Trophoblast cell (in vitro differentiated cells and primary cell): ENCODE measurements at regions not wholly inside any gene's neighbourhood (a gene's known extent, or its start where the extent isn't known, plus 50 kb on each side); places are given as distances from the start of the nearest gene placed in this dataset.
A peak's percentile ranks its signal among the peaks of the same experiment; 100 is the strongest.
"Not testable (repeated sequence)": the region's sequence is repeated elsewhere in the genome, so short reads cannot be mapped to it uniquely, and the experiment has no call there.

Experiments used
- DNase-seq, 2 donors: peaks; one replicate each; pipeline ENCODE4 v3.0.0-alpha.2; 2016
- H2AFZ ChIP-seq: 2 replicates; pipeline ENCODE4 v1.6.1; 2013; ENCODE audit warnings: low read length, moderate library complexity, mild to moderate bottlenecking; ENCODE audit not compliant: insufficient read depth, poor library complexity
- H2AK5ac ChIP-seq: 2 replicates; pipeline ENCODE4 v1.6.1; 2013; ENCODE audit warnings: mild to moderate bottlenecking, low read length
- H2BK120ac ChIP-seq: 2 replicates; pipeline ENCODE4 v1.6.1; 2013; ENCODE audit warnings: low read length, mild to moderate bottlenecking, moderate library complexity; ENCODE audit not compliant: insufficient read depth, poor library complexity
- H2BK12ac ChIP-seq: 2 replicates; pipeline ENCODE4 v1.6.1; 2013; ENCODE audit warnings: mild to moderate bottlenecking, low read length, moderate library complexity
- H2BK5ac ChIP-seq: 2 replicates; pipeline ENCODE4 v1.6.1; 2013; ENCODE audit warnings: low read length, low read depth, moderate library complexity, mild to moderate bottlenecking; ENCODE audit not compliant: poor library complexity
- H3K14ac ChIP-seq: 2 replicates; pipeline ENCODE4 v1.6.1; 2013; ENCODE audit warnings: mild to moderate bottlenecking, low read length
- H3K18ac ChIP-seq: 2 replicates; pipeline ENCODE4 v1.6.1; 2013; ENCODE audit warnings: mild to moderate bottlenecking, low read length
- H3K23ac ChIP-seq: 2 replicates; pipeline ENCODE4 v1.6.1; 2013; ENCODE audit warnings: low read length
- H3K27ac ChIP-seq: 2 replicates; pipeline ENCODE4 v1.5.1; 2013; ENCODE audit warnings: low read depth, mild to moderate bottlenecking, inconsistent platforms, low read length, moderate library complexity
- H3K27me3 ChIP-seq: 2 replicates; pipeline ENCODE4 v1.6.1; 2013; ENCODE audit warnings: inconsistent platforms, mild to moderate bottlenecking, low read length, moderate library complexity; ENCODE audit not compliant: insufficient read depth
- H3K36me3 ChIP-seq, 2 experiments: 1 replicate in 1 of 2; 2 replicates in 1 of 2; pipeline ENCODE4 v1.6.1; 2013; ENCODE audit warnings: low read length in 2 of 2, mild to moderate bottlenecking in 2 of 2, moderate library complexity in 1 of 2; ENCODE audit not compliant: insufficient read depth in 2 of 2, control insufficient read depth in 1 of 2
- H3K4ac ChIP-seq: 2 replicates; pipeline ENCODE4 v1.6.1; 2013; ENCODE audit warnings: low read depth, mild to moderate bottlenecking, low read length, moderate library complexity
- H3K4me1 ChIP-seq, 2 experiments: 1 replicate in 1 of 2; 2 replicates in 1 of 2; pipeline ENCODE4 v1.6.1; 2013; ENCODE audit warnings: low read length in 2 of 2, mild to moderate bottlenecking in 2 of 2, moderate library complexity in 1 of 2; ENCODE audit not compliant: insufficient read depth in 2 of 2, control insufficient read depth in 1 of 2
- H3K4me2 ChIP-seq: 2 replicates; pipeline ENCODE4 v1.6.1; 2013; ENCODE audit warnings: inconsistent platforms, mild to moderate bottlenecking, low read length, moderate library complexity
- H3K4me3 ChIP-seq: 2 replicates; pipeline ENCODE4 v1.5.1; 2013; ENCODE audit warnings: mild to moderate bottlenecking, low read depth, low read length, inconsistent platforms
- H3K79me1 ChIP-seq: one replicate; pipeline ENCODE4 v1.6.1; 2013; ENCODE audit warnings: low read length
- H3K79me2 ChIP-seq: 2 replicates; pipeline ENCODE4 v1.6.1; 2013; ENCODE audit warnings: low read length, mild to moderate bottlenecking; ENCODE audit not compliant: control insufficient read depth, insufficient read depth, poor library complexity
- H3K9ac ChIP-seq: 2 replicates; pipeline ENCODE4 v1.6.1; 2013; ENCODE audit warnings: mild to moderate bottlenecking, low read length
- H3K9me3 ChIP-seq: 2 replicates; pipeline ENCODE4 v1.6.1; 2013; ENCODE audit warnings: low read depth, mild to moderate bottlenecking, control low read depth, inconsistent platforms, low read length; ENCODE audit not compliant: insufficient read depth
- H4K12ac ChIP-seq: 2 replicates; pipeline ENCODE4 v1.6.1; 2013; ENCODE audit warnings: low read depth, mild to moderate bottlenecking, low read length, moderate library complexity
- H4K8ac ChIP-seq: 2 replicates; pipeline ENCODE4 v1.6.1; 2013; ENCODE audit warnings: low read depth, mild to moderate bottlenecking, low read length, moderate library complexity
- H4K91ac ChIP-seq: one replicate; pipeline ENCODE4 v1.6.1; 2013; ENCODE audit warnings: low read depth, mild to moderate bottlenecking, low read length, moderate library complexity
- WGBS: extraction: QIAGEN DNeasy Blood & Tissue Kit; methylation state at CpG from one replicate; pipeline ENCODE4 v1.1.7; 2013; ENCODE audit warnings: missing lambda C conversion rate; ENCODE audit not compliant: insufficient read length, insufficient coverage; ENCODE audit errors: extremely low coverage; 5-methylcytosine and 5-hydroxymethylcytosine counted together

- WGBS, result no CpG with 5 or more reads among the region's 2 CpGs
- H3K79me2 ChIP-seq, result no peaks in the 10 kb centered on the region
- H3K14ac ChIP-seq, result no peak overlapping the region
These were observed 175.5 kb downstream of the ANXA1 start for GRCh38 chr9:73327149-73327548.

GRCh38 chr9:73337182-73337581 is 185.5 kb downstream of the ANXA1 start:
- not testable (repeated sequence) for H3K14ac ChIP-seq, H3K27me3 ChIP-seq, H3K18ac ChIP-seq, H3K79me1 ChIP-seq, H4K12ac ChIP-seq, H3K79me2 ChIP-seq, H3K9me3 ChIP-seq, H2BK120ac ChIP-seq, H3K9ac ChIP-seq, H3K4ac ChIP-seq, H3K4me3 ChIP-seq, DNase-seq, H4K91ac ChIP-seq, H3K36me3 ChIP-seq, H2BK12ac ChIP-seq, H3K4me2 ChIP-seq, H3K27ac ChIP-seq, H2AK5ac ChIP-seq, H2AFZ ChIP-seq, H3K23ac ChIP-seq, H3K4me1 ChIP-seq, H4K8ac ChIP-seq, H2BK5ac ChIP-seq
- no CpG with 5 or more reads among the region's 2 CpGs for WGBS

More at GRCh38 chr9:73327149-73327548, 175.5 kb downstream of the ANXA1 start:
- Histone ChIP-seq H2BK5ac (no peak overlapping the region), H3K79me1 (no peaks in the 10 kb centered on the region), H3K4me1 (no peaks in the 10 kb centered on the region), H2BK12ac (no peak overlapping the region), H3K27ac (no peak overlapping the region), H2AK5ac (no peak overlapping the region), H3K4ac (no peak overlapping the region), H3K18ac (no peak overlapping the region), H3K36me3 (no peaks in the 10 kb centered on the region), H3K9me3 (no peaks in the 10 kb centered on the region), H4K12ac (no peak overlapping the region), H3K4me3 (no peak overlapping the region), H4K8ac (no peak overlapping the region), H3K9ac (no peak overlapping the region), H3K4me2 (no peak overlapping the region), H3K23ac (no peak overlapping the region), H3K27me3 (no peaks in the 10 kb centered on the region), H2BK120ac (no peak overlapping the region), H2AFZ (no peak overlapping the region), H4K91ac (no peak overlapping the region)
- no peak for DNase-seq

DNA sequence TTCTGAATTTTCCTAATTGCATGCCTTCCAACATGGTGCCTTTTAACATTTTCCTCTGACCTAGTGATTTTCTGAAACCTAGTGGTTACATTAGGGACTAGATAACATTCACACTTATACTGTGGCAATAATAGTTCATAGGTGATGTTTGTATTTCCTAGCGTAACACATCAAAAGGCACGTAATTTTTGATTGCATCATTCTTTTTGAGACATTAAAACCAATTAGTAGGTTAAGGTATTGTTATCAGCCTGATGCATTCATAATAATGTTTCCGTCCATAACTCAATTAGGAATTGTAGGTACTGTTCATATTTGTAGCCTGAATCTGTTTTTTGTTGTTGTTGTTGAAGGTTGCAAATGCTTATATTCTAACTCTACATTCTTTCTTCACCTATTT is 192.4 kb downstream of the ANXA1 start:
- H3K36me3 ChIP-seq, result no peaks in the 10 kb centered on the region
- no peak overlapping the region for H3K18ac ChIP-seq
- no peak overlapping the region for H2BK12ac ChIP-seq
- H3K4ac ChIP-seq, result no peak overlapping the region
- H3K4me1 ChIP-seq, result no peaks in the 10 kb centered on the region
- no peak overlapping the region for H2AFZ ChIP-seq
- H3K9me3 ChIP-seq, result no peaks in the 10 kb centered on the region
- H2BK5ac ChIP-seq, result no peak overlapping the region
- no peaks in the 10 kb centered on the region for H3K27me3 ChIP-seq
- H3K14ac ChIP-seq, result no peak overlapping the region
- WGBS, result no CpG with 5 or more reads among the region's 3 CpGs
- H3K9ac ChIP-seq, result no peak overlapping the region
- DNase-seq, result no peak
- H2AK5ac ChIP-seq, result no peak overlapping the region
- H3K4me3 ChIP-seq, result no peak overlapping the region
- H3K79me1 ChIP-seq, result no peaks in the 10 kb centered on the region
- H3K4me2 ChIP-seq, result no peak overlapping the region
- no peak overlapping the region for H4K91ac ChIP-seq
- H4K8ac ChIP-seq, result no peak overlapping the region
- H3K23ac ChIP-seq, result no peak overlapping the region
- H3K27ac ChIP-seq, result no peak overlapping the region
- H4K12ac ChIP-seq, result no peak overlapping the region
- no peak overlapping the region for H2BK120ac ChIP-seq
- H3K79me2 ChIP-seq, result no peaks in the 10 kb centered on the region

GRCh38 chr9:73347123-73347522 is 195.5 kb downstream of the ANXA1 start:
- Histone ChIP-seq H3K14ac (no peak overlapping the region), H3K36me3 (no peaks in the 10 kb centered on the region), H3K18ac (no peak overlapping the region), H2BK5ac (no peak overlapping the region), H2AK5ac (no peak overlapping the region), H2BK120ac (no peak overlapping the region), H3K4me1 (no peaks in the 10 kb centered on the region), H4K91ac (no peak overlapping the region), H3K27ac (no peak overlapping the region), H3K9ac (no peak overlapping the region), H3K23ac (no peak overlapping the region), H3K79me1 (no peaks in the 10 kb centered on the region), H3K4ac (no peak overlapping the region), H2BK12ac (no peak overlapping the region), H3K79me2 (no peaks in the 10 kb centered on the region), H3K9me3 (no peaks in the 10 kb centered on the region), H3K4me2 (no peak overlapping the region), H2AFZ (no peak overlapping the region), H3K27me3 (no peaks in the 10 kb centered on the region), H4K12ac (no peak overlapping the region), H4K8ac (no peak overlapping the region), H3K4me3 (no peak overlapping the region)
- DNase-seq, result peak in 1 of 2 donors; percentile 7
- WGBS, result no CpG with 5 or more reads among the region's 4 CpGs
